HG03432 (cell line): ENCODE measurements at regions not wholly inside any gene's neighbourhood (a gene's known extent, or its start where the extent isn't known, plus 50 kb on each side); places are given as distances from the start of the nearest gene placed in this dataset.

ENCODE experiments used
- ATAC-seq: cut with Tn5 transposase; IDR thresholded peaks from one replicate; pipeline ENCODE4 v1.9.1; 2021; ENCODE audit warnings: mild to moderate bottlenecking, moderate library complexity; ENCODE audit not compliant: unreplicated experiment

DNA sequence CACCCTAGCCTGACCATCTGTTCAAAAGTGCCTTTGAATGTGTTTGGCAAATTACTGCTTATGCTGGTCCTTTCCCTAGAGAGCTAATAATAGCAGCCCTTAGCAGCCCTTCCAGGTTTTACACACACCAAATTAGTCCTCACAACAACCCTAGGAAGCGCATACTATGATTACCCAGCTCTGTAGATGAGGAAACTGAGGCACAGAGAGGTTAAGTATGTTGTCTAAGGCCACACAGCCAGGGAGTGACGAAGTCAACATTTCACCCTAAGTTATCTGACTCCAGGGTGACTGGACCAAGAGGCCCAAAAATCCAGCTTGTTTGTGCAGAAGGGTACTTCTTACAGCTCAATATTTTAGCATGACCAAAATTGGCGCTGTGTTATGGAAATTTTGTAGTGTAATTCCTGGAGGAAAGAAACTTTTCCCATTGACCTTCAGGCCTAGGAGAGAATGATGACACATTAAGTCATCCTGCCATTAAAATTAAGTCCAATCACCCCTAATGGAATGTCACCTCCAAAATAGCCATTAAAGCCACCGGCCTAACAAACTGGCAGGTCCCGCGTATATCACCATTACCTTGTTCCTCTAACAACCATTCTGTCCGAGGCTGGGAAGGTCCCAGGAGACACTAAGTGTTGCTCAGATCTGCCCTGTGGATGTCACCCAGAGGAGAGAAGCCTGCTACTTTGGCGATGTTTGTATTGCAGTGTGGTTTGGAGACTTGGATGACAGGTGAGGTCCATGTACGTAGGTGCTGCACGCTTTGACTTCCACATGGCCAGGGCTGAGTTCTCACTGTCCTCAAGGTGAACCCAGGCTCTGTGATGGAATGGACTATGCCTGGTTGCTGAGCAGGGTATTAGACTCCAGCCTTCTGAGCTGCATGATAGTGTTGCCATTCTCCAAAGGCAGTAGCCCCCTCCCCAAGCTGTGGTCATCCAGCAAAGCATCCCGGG lies 258.3 kb downstream of the TOMM20 start:
- ATAC-seq: no peak

DNA sequence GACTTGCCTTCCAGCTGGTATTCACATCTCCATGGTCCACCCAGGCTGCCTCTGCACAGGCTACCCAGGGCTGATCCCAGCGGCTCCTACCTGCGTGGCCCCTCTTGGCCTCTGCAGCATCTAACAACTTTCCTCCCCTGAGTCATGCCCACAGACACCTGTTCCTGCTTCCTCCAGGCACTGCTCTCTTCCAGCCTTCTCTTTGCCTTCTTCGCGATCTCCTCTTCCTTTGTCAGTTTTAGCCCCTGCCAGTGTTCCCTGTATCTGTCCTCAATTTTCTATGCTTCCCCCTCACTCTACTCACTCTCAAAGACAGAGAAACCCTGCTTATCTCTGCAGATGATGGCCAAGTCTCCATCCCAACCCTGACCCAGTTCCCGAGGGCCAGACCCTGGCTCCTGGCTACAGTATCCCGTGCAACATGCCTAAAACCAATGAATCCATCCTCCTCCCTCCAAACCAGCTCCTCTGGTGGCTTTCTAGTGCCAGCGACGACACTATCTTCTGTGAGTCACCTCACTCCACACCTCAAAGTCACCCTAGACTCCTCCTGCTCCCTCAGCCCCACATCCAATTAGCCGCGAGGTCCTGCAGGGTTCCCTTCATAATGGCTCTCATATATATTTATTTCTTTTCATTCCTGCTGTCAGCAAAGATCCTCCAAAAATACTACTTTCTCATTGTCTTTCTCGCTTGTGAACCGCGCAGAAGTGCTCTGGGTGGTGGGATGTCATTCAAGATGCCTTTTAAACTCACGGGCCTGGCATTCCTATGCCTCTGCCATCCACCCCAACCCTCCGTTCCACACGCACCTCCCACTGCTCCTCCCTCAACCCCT lies 259.2 kb downstream of the TOMM20 start:
- no peak for ATAC-seq

DNA sequence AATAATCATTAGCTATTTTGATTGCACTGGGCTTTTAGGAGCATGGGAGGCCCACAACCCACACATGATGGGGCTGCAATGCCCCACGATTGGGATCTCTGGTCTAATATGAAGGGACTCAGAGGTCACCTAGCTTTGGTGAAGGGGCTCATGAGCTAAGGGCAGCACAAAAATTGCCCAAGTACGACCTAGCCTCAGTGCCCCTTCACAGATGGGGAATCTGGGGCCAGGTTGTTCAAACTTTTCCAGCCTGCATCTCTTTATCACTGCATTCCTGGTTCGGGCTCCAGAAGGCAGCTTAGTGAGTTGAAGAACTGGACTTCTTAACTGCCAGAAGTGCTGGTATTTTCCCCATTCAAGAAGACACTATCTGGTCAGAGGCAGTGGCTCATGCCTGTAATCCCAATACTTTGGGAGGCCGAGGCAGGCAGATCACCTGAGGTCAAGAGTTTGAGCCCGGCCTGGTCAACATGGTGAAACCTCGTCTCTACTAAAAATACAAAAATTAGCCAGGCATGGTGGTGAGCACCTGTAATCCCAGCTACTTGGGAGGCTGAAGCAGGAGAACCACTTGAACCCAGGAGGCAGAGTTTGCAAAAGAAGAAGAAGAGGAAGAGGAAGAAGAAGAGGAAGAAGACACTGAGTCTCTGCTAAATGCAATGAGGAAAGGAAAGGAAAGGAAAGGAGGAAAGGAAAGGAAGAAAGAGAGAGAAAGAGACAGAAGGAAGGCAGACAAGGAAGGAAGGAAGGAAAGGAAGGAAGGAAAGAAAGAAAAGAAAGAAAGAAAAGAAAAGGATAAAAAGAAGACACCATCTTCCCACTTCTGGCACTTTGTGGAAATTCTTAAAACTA lies 258.5 kb upstream of the IRF2BP2 start:
- no peak for ATAC-seq

DNA sequence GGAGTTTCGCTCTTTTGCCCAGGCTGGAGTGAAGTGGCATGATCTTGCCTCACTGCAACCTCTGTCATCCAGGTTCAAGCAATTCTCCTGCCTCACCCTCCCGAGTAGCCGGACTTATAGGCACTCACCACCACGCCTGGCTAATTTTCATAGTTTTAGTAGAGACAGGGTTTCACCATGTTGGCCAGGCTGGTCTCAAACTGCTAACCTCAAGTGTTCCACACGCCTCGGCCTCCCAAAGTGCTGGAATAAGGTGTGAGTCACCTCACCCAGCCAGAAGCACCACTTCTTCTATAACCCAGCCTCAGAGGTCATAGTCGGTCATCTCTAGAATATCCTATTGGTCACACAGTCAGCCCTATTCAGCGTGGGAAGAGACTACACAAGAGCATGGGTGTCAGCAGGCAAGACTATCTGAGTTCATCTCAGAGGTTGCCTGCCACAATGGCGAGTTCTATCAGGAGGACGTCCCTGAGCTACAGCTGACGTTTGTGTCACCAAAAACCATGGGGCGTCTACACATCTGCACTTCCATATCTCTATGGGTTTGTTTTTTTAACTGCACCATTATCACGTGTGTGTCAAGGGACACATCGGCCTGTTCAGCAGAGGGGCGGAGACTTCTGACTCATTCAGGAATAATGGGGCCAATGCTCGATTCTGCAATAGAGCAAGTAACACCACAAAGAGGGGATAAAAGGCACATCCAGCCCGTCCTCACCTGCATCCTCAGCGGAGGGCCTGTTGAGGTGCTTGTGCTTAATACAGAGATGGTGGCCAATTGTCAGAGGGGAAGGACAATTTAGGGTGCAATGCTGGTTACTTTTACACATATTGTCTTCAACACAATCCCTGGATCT lies 256.3 kb upstream of the IRF2BP2 start:
- no peak for ATAC-seq

DNA sequence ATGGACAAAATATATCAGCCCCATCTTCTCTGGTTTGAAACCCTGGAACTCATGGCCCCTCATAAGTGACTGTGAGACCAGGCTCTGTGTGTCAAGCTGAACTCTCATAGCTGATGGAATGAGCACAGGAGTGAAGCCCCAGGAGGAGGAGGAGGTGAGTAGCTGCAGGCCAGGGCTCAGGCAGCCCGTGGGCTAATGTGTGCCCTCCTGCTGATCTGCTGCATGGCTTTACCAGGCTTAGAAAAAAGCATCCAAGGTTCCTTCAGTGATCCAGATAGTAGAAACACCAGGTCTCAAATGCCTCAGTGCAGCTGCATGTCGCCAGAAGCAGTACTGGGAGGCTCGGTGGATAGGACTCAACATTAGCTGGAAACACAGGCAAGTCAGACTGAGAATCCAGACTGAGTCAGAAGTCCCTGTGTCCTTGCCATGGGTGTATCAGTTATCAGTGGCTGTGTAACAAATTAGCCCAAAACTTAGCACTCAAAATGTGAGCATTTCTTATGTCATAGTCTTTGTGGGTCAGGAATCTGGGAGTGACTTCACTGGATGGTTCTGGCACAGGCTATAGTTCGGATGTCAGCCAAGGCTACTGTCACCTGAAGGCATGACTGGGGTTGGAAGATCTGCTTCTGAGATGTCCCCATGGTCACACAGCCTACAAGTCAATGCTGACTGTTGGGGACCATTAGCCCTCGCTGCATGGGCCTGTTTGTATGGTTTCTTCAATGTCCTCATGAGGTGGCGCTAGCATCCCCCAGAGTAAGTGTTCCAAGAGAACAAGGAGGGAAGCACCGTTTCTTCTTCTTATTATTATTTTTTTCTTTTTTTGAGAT lies 255.4 kb upstream of the IRF2BP2 start:
- no peak for ATAC-seq

DNA sequence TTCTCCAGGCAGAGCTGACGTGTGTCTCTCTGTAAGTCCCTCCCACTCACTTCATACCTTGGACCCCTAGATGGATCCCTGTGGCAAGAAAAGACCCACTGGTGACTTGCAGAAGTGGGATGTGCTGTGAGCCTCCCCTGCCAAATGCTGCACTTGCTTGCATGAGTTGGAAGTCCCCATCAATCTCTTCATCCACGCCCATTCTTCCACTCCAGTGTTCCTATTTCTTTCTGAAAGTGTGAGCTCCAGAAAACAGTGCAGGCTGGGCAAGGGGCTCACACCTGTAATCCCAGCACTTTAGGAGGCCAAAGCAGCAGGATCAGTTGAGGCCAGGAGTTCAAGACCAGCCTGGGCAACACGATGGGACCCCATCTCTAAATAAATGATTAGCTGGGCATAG lies 254.1 kb upstream of the IRF2BP2 start:
- no peak for ATAC-seq

DNA sequence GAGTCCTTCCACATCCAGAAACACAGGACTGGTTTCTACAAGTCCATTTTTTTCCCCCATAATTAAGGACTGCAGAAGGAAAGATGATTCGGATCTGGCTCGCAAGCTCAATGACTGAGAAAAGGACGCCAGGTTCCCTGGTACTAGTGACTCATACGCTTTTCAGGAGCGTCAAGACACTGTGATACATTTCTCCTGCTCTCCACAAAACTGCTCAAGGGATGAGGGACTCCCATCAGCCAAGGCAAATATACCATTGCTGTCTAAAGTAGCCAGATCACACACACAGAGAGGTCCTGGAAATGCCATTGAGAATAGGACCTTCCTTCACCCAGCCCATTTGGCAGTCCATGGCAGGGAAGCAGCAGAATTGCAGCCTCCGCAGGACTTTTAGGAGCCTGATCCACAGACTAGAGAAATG lies 253.6 kb upstream of the IRF2BP2 start:
- no peak for ATAC-seq

DNA sequence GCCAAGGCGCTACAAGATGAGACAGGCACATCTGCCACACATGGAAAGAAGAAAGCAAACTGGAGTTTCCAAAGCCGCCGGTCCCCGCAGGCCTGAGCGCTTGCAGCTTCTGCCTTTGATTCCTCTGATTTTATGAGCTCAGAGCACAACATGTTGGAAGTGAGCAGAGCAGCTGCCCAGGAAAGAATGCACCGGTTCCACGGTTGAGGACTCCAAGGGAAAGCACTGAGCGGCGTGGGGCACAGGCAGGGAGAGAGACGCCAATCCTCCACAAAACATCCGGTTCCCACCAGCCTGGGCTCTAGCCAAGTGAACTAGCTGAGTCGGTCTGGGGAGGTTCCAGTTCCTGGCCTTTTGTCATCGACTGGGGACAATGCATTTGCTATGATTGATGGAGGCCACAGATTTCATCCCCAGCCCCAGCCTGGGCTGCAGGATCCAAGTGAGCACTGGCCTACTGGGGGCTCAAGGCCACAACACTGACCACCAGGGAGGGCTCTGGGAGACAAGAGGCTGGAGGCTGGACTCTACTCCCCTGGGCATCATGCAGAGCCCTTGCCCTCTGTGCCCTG lies 253.1 kb upstream of the IRF2BP2 start:
- no peak for ATAC-seq

DNA sequence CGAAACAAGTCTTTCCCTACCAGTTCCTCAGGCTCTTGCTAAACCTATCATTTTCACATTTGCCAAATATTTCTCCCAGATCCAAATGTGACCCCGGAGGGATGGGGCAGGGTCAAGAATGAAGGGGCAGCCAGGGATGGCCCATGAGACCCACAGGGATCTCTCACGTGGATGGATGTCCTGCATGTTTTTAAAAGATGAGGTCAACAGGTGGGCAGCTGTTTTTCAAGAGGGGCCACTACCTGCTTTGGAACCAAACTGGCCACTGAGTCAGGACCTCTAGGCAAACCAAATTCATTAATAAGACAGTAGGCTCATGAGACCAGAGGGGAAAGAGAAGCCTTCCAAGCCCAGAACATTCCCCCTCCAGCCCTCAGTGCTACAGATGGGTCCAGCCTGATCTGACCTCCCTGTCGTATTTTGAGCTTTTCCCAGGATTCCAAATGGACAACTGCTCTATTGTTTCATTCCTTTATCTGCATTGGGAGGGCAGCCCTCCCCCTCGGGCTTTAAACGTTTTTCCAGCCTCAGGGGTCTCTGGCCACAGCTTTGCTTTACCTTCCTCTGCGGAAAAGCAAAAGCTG lies 252.5 kb upstream of the IRF2BP2 start:
- no peak for ATAC-seq

DNA sequence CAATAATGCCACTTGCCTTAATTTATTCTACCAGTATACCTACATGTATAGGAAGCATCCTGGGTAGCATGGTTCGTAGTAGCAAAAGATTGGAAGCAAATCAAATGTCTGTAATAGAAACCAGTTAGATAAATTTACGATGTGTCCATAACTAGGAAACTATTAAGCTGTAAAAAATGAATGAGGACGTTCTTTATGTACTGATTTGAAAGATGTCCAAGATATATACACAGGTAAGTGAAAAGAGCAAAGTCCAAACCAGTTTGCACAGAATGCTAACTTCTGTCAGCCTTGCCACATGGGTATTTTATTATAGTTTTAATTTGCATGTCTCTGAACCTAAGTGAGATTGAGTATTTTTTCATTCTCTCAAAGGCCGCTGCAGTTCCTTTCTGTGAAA lies 251.8 kb upstream of the IRF2BP2 start:
- no peak for ATAC-seq

DNA sequence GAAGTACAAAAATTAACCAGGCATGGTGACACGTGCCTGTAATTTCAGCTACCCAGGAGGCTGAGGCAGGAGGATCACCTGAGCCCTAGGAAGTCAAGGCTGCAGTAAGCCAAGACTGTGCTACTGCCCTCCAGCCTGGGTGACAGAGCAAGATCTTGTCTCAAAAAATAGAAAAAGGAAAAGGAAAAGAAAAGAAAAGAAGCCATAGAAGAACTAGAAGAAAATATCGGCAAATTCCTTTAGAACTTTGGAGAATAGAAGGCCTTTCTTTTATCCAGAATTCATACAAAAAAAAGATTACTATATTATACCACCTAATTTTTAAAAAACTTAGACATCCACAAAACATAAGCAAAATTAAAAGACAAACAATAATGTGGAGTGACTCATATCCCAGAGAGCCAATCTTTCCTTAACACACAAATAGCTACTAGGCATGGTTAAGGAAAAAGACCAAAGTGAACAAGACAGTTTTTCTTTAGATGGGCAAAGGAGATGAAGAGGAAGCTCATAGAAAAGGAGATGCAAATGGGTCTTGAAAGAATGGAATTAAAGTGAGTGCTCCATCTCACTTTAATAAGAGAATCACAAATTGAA lies 251.1 kb upstream of the IRF2BP2 start:
- ATAC-seq: no peak

DNA sequence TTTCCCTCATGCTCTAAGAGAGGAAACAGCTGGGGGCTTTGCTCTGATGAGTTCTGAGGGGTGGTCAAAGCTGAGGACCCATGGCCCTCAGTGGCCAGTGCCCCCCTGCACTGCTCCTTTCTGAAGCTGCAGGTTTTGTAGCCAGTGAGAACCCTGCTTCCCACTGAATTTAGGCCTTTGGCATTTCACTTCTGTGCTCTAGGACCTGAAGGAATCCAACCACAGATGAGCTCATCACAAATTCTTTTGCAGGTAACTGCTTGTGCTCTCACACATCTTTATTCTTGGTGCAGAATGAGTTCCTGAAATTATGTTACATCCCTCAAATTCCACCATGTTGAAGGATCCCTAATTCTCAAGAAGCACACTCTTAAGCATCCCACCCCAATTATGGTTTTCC lies 248.7 kb upstream of the IRF2BP2 start:
- no peak for ATAC-seq

DNA sequence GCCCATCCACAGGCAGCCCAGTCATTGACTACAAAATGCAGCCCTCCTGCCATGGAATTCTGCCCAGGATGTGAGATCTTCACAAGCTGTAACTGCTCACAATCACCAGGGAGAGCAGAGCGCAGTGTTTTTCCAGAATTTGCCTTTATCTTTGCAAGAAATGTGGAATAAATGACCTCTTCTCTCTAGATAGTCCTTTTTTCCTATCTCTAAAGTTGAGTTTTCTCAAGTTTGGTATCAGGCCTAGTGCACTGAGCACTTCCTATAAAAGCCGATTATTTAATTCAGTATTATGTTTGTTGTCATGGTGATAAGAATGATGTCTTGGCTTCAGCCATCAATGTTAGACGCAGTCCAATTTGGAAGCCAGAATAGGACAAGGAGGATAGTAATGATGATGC lies 246.9 kb upstream of the IRF2BP2 start:
- no peak for ATAC-seq

DNA sequence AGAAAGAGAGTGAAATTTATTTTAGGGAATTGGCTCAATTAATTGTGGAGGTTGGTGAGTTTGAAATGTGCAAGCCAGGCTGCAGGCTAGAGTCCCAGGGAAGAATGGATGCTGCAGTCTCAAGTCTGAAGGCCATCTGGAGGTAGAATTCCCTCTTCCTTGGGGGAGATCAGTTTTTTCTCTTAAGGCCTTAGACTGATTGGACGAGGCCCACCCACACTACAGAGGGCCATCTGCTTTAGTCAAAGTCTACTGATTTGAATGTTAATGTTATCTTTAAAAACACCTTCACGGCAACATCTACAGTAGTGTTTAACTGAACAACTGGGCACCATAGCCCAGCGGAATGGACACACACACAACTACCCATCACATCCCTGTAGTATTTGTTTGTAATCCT lies 245.9 kb upstream of the IRF2BP2 start:
- no peak for ATAC-seq

DNA sequence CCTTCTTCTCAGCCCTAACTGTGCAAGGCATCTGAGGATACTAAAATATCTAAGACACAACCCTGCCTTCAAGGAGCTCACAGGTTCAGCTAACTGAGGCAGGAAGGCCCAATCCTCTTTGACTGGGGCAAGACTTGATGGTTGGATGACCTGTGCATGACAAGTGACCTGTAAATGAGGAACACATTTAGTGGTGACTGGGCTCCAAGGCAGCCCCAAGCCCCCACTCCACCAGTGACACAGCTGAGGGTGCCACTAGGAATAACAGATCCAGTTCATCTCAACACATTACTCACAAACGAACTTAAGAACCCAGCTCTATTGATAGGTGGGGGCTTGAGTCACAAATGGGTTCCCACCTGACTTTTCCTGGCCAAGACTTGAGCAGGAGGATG lies 244.7 kb upstream of the IRF2BP2 start:
- no peak for ATAC-seq

DNA sequence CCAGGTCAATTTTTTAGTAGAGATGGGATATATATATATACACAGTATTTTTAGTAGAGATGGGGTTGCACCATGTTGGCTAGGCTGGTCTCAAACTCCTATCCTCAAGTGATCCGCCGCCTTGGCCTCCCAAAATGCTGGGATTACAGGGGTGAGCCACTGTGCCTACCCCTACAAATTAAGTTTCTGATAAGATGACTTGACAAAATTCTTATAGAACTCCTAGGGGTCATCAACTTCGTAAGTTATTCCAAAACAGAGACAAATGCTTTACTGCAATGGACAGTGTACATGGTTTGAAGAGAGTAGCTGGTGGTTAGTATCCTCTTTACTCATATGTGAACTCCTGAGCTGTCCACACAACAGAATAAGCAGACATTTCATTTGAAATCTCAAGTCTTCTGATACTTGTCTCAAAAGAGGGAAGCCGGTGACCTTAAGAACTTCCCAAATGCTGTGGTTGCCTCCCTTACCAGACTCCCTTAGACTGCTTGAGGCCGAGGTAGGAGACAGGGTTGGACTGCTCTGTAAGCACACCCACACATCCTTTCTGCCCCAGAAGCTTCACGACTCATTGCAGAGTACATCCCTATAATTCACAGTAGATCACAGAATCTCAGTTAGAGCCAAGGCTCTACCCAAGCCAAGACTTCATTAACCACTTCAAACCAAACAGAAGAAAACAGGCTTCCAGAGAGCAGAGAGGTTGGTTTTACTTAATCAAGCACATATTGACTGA lies 244.1 kb upstream of the IRF2BP2 start:
- no peak for ATAC-seq

DNA sequence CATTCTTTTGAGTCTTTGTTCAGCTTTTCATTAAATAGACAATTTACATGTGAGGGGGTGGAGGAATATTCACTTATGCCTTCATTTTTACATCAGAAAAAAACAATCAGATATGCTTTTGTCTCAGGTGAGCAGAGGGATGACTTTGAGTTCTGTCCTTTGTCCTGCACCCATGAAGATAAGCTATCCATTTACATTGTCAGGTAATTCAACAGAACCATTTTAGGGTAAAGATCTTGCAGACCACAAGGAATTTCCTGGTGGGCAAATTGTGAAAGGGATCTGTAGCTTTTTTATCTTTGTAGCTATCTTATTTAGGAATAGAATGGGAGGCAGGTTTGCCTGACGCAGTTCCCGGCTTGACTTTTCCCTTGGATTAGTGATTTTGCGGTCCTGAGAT lies 242.7 kb upstream of the IRF2BP2 start:
- no peak for ATAC-seq
